Activated naive CD4-positive, alpha-beta T cell treated with anti-CD3 and anti-CD28 coated beads, Interleukin-2, amount 50 U/mL, for 72 hours (primary cell): ENCODE measurements at regions not wholly inside any gene's neighbourhood (a gene's known extent, or its start where the extent isn't known, plus 50 kb on each side); places are given as distances from the start of the nearest gene placed in this dataset.

ENCODE experiments used
- ATAC-seq, 2 donors: fragments of 150-1000 bp; cut with Tn5 transposase; 2 replicates each; pipeline ENCODE4 v1.10.0; 2021; ENCODE audit warnings: mild to moderate bottlenecking in 2 of 2, moderate library complexity in 2 of 2
- DNase-seq, 2 donors: peaks; one replicate each; pipeline ENCODE4 v3.0.0; 2021 to 2022; ENCODE audit warnings: low spot score in 2 of 2
- H3K27ac Mint-ChIP-seq, 2 donors: one replicate each; pipeline ENCODE4 v1.8.0; 2022; ENCODE audit warnings: mild to moderate bottlenecking in 2 of 2, mixed read lengths in 2 of 2
- H3K36me3 Mint-ChIP-seq, 2 donors: one replicate each; pipeline ENCODE4 v1.8.0; 2022; ENCODE audit warnings: mixed read lengths in 2 of 2
- H3K9me3 Mint-ChIP-seq, 2 donors: one replicate each; pipeline ENCODE4 v1.8.0; 2022; ENCODE audit warnings: mixed read lengths in 2 of 2

DNA sequence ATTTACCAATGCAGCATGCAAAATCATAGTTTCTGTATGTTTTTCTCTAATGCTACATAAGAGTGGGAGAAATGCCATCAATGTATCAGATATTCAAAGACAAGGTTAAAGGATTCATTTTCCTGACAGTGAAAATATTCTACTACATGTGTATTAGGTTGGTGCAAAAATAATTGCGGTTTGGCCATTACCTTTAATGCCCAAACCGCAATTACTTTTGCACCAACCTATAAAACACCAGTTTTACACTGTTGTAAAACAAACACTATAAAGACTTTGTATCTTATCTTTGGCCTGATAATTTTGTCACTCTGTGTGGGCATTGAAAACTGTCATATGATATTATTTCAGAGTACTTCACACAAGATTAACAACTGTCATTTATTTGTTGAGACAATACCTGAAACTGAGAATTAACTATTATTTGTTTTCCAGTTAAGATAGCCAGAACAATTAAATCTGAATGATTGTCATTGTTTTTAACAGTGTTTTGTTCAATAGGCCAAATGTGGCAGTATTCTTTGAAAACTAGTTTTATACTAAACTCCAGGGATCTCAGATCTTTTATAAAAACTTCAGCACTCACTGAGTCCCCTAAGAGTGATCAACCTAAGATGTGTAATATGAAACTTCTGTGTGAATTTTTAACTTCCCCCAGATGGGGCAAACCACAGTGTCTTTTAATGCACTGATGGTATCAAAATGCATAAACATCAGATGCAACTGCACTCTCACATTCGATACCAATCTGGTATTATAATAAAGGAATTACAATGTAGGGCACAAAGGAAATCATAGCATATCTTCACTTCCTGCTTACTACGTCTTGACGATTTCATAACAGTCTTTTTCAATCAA lies 53.8 kb upstream of the FBN2 start:
- Mint-ChIP-seq H3K36me3 (no peaks in the 10 kb centered on the region), H3K9me3 (peaks cover 0 to 10% of the 10 kb centered on the region in 2 donors), H3K27ac (no peak overlapping the region)
- ATAC-seq (no peak), DNase-seq (no peak)

DNA sequence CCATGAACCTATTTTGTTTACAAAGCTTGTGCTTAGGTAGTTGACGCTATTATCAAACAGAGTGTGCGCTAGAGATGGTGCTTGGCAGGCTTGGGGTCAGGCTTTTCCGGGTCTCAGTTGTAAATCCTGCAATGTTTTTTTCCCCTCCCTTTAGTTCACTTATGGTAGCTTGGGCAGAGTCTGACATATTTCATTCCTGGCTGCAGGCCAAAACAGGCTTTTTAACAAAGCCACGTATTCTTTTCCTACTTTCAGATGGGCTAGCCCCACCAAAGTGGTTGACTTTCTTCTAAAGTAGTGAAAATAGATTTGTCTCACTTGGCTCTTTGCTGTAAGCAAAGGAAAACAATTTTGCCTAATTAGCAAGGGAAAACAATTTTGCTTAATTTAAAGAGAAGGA lies 58.0 kb upstream of the FBN2 start:
- no peaks in the 10 kb centered on the region for H3K36me3 Mint-ChIP-seq
- H3K9me3 Mint-ChIP-seq, result peaks cover 0 to 10% of the 10 kb centered on the region in 2 donors
- no peak for ATAC-seq
- DNase-seq, result no peak
- H3K27ac Mint-ChIP-seq, result no peak overlapping the region

DNA sequence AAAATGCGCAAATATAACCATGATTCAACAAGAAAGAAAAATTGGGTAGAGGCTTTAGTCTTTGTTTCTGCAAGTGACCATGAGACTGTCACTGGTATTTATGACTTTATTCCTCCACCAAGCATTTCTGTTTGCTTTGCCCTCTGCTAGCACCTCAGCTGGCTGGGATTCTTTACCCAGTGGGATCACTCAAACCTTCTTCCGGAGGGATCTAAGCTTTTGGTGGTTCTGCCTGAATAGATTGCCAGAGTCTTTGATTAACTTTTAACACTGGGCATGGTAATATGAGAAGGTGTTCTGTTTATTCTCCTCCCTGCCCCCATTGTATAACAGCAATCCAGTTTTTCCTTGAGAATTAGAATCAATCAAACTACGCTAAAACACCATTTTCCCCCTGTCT lies 59.1 kb upstream of the FBN2 start:
- Mint-ChIP-seq H3K36me3 (no peaks in the 10 kb centered on the region), H3K27ac (no peak overlapping the region), H3K9me3 (peaks cover 9 to 10% of the 10 kb centered on the region in 2 donors)
- no peak for DNase-seq
- ATAC-seq, result no peak

DNA sequence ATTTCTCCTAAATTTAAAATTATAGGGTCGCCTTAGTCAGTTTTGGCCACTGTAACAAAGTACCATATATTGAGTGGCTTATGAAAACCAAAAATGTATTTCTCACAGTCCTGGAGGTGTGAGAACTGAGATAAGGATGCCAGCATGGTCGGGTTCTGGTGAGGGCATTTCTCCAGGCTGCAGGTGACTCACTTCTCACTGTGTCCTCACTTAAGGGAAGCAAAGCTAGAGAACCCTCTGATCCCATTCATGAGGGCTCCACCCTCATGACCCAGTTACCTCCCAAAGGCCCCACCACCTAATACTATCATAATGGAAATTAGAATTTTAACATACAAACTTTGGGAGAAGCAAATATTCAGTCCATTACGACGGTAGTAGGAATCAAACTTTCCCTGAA lies 75.1 kb upstream of the FBN2 start:
- peaks cover 2% of the 10 kb centered on the region in 2 donors for H3K9me3 Mint-ChIP-seq
- peaks cover 0 to 10% of the 10 kb centered on the region in 2 donors for H3K36me3 Mint-ChIP-seq
- ATAC-seq (no peak), DNase-seq (no peak)
- H3K27ac Mint-ChIP-seq, result no peak overlapping the region

DNA sequence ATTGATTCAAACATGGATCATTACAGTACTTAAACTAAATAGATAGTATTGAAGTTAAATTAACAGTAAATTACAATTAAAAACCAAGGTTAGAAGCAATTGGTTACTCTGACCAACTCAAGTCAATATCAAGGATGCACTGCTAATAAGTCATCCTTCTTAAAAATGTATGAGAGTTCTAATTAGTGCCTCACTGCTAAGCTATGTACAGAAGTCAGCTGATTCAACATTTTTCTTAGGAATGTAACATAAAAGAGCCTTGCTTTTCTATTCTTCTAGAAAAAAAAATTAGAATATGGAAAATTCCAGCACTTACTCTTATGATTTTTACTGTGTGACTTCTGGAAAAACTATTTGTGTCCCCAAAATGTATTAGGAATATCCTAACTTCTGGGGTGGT lies 75.7 kb upstream of the FBN2 start:
- no peaks in the 10 kb centered on the region for H3K9me3 Mint-ChIP-seq
- DNase-seq (no peak), ATAC-seq (no peak)
- H3K27ac Mint-ChIP-seq, result no peak overlapping the region
- peaks cover 0 to 4% of the 10 kb centered on the region in 2 donors for H3K36me3 Mint-ChIP-seq

DNA sequence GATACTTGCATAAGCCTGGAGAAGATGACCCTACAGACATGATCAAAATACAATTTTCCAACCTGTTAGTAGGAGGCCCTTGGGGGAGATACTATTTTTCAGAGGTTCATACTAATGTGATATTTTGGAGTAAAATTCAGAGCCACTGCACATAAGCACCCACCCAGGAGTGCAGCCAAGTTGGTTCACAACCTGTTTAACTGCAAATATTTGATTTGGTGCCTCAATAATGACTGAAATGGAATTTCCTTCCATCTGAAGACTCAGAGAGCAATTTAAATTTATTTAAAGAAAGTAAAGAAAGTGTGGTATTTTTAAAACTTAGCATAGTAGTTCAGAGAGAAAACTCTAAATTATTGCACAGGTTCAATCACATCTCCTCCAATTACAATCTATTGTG lies 77.5 kb upstream of the FBN2 start:
- H3K9me3 Mint-ChIP-seq, result no peaks in the 10 kb centered on the region
- H3K36me3 Mint-ChIP-seq, result no peaks in the 10 kb centered on the region
- ATAC-seq, result no peak
- DNase-seq, result no peak
- no peak overlapping the region for H3K27ac Mint-ChIP-seq

DNA sequence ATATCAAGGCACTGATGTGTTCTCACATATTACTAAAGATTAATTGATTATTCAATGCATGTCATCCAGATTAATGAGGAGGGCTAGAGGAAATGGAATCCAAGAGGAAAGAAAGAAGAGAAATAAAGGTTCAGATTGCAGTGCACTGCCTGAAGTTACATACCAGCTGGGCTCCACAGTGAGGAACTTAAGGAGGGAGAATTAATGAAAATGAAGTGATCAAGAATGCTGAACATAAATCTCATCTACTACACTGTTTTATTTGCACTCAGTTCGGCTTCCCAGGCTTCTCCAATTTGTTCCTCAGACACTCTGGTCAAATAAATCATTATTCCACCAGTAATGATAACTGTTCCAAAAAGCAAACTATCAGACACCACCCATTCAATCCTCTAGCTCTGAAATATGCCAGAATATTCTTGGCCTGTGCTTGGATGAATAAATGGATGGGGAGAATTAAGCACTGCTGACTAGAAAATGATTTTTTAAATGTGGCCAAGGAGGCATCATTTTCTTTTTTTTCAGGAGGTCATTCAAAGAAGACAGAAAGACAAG lies 88.6 kb upstream of the FBN2 start:
- no peaks in the 10 kb centered on the region for H3K36me3 Mint-ChIP-seq
- H3K9me3 Mint-ChIP-seq, result peaks cover 0 to 7% of the 10 kb centered on the region in 2 donors
- no peak for DNase-seq
- H3K27ac Mint-ChIP-seq, result no peak overlapping the region
- ATAC-seq, result no peak

DNA sequence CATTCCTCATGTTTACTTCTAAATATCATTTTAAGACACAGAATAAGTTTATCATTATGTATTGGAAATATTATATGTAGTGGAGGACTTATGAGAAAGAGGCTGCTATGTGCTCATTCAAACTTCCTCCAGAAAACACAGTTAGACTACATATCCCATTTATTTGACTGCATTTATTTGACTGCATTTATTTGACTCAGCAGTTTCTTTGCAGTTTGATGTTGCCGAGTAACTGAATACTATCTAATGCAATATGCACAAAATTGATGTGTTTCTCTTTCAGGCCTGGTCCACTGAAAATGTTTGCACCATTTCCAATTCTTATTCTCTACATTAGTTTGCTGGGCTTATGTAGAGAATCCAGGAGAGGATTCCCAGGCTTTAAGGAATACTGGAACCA lies 89.9 kb upstream of the FBN2 start:
- DNase-seq, result no peak
- Mint-ChIP-seq H3K36me3 (no peaks in the 10 kb centered on the region), H3K9me3 (peaks cover 0 to 7% of the 10 kb centered on the region in 2 donors), H3K27ac (no peak overlapping the region)
- no peak for ATAC-seq

DNA sequence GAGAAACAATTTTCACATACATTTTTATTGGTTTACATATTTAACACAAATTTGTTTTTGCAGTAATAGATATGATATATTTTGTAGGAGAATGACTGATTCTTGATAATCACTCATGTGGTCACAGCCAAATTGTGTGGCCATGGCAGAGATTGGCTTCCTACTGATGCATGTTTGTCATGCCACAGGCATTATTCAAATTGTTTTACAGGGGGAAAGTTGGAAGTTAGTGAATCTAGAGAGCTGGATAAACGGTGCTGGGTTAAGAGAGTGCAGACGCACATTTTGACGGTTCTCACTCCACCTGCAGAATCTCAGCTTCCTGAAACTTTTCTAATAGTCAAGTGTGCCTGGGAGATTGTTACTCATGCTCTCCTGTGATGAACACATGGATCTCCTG lies 91.1 kb upstream of the FBN2 start:
- DNase-seq (no peak), ATAC-seq (no peak)
- Mint-ChIP-seq H3K9me3 (peaks cover 0 to 7% of the 10 kb centered on the region in 2 donors), H3K36me3 (no peaks in the 10 kb centered on the region), H3K27ac (no peak overlapping the region)

DNA sequence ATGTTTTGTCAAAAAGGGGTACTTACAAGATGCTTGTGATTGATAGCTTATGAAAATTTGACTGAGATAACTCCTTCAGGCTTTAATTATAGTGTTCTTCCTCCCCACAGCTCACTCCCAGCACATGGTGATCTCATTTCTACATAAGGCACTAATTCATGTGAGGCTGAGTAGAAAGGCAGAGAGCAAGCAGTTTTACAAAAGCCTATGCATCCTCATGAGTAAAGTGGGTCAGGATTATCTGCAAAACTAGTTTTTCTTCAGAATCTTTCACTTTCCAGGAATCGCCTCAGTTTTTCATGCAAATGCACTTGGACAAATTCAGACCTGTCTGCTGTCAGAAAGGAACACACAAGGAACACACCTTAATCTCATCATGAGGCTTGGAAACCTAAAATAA lies 92.1 kb upstream of the FBN2 start:
- peaks cover 0 to 7% of the 10 kb centered on the region in 2 donors for H3K9me3 Mint-ChIP-seq
- no peaks in the 10 kb centered on the region for H3K36me3 Mint-ChIP-seq
- no peak overlapping the region for H3K27ac Mint-ChIP-seq
- ATAC-seq (no peak), DNase-seq (no peak)

DNA sequence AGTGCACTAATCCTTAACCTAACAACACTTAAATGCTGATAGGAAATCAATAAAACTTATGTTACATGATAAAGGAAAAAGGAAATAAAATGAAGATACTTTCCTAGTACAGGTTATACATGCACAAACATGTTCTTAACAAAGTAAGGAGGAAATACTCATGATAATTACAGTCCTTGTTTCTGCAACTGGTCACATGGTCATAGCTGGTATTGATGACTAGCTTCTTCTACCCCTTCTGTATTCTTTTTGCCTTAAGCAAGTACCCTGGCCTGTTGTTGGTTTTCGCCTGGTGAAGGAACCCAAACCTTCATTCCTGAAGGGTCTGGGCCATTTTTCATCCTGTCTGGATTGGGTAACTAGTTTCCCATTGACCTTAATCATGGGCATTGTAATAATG lies 93.7 kb upstream of the FBN2 start:
- H3K9me3 Mint-ChIP-seq, result peaks cover 4 to 12% of the 10 kb centered on the region in 2 donors
- DNase-seq (no peak), ATAC-seq (no peak)
- no peak overlapping the region for H3K27ac Mint-ChIP-seq
- H3K36me3 Mint-ChIP-seq, result no peaks in the 10 kb centered on the region

DNA sequence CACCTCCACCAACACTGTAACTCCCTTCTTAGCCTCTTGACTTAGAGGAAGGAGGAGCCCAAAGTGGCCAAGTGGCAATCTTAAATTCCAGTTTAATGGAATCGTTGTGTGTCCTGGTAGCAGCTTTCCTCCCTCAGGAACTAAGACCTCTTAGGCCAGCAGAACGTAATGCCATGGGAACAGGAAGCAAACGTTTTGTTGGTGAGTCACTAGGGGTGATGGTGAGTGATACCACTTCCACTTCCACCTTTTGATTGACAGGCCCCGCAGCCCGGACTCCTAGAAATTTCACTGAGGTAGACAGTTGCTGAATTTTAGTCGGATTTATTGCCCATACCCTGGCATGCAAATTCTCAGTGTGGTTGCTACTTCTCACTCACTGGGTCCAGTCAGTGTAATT lies 94.2 kb upstream of the FBN2 start:
- ATAC-seq, result no peak
- peak overlapping the region in 1 of 2 donors; percentile 36 for H3K27ac Mint-ChIP-seq
- H3K9me3 Mint-ChIP-seq, result peaks cover 4 to 14% of the 10 kb centered on the region in 2 donors
- no peak for DNase-seq
- H3K36me3 Mint-ChIP-seq, result no peaks in the 10 kb centered on the region

DNA sequence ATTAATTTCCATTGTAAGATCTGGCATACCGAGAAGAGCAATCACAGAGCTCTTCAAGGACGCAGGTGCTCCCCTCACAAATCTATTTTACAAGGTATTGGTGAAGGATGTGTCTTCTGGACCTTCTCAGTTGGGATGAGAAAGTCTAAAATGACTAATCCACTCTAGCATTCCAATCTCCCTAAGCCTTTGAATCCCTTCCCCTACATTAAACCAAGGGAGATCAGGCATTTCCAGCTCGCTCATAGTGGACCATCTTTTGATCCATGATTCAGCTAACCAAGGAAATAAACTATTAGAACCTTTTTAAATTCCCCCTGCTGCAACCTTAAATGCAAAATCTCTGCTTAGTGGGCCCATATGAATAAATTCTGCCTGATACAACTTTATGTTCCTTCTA lies 95.9 kb upstream of the FBN2 start:
- no peak overlapping the region for H3K27ac Mint-ChIP-seq
- no peak for ATAC-seq
- DNase-seq, result no peak
- no peaks in the 10 kb centered on the region for H3K36me3 Mint-ChIP-seq
- H3K9me3 Mint-ChIP-seq, result peaks cover 4 to 15% of the 10 kb centered on the region in 2 donors

DNA sequence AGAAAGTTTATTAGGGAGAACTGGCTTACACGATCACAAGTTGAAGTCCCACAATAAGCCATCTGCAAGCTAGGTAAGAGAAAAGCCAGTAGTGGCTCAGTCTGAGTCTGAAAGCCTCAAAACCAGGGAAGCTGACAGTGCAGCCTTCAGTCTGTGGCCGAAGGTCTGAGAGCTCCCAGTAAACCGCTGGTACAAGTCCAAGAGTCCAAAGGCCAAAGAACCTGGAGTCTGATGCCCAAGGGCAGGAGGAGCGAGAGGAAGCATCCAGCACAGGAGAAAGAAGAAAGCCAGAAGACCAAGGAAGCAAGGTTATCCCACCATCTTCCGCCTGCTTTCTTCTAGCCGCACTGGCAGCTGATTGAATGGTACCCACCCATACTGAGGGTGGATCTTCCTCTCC lies 97.3 kb upstream of the FBN2 start:
- Mint-ChIP-seq H3K36me3 (no peaks in the 10 kb centered on the region), H3K27ac (no peak overlapping the region), H3K9me3 (peaks cover 4 to 8% of the 10 kb centered on the region in 2 donors)
- no peak for ATAC-seq
- DNase-seq, result no peak

DNA sequence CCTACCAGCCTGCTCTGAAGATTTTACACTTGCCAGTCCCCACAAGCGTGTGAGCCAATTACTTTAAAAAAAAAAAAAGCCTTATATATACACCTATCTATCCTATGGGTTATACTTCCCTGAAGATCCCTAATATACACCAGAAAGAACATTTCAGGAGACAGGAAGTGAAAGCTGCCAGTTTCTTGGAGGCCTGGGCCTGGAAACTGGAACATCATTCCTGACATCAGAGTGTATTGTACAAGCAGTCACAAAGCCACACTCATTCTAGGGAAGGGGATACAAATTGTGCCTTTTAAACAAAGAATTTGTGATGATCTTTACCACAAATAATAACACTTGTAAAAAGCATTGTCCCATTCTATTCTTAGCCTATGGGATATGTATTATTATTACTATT lies 98.3 kb upstream of the FBN2 start:
- DNase-seq, result no peak
- Mint-ChIP-seq H3K36me3 (no peaks in the 10 kb centered on the region), H3K9me3 (peaks cover 4 to 8% of the 10 kb centered on the region in 2 donors), H3K27ac (no peak overlapping the region)
- no peak for ATAC-seq

DNA sequence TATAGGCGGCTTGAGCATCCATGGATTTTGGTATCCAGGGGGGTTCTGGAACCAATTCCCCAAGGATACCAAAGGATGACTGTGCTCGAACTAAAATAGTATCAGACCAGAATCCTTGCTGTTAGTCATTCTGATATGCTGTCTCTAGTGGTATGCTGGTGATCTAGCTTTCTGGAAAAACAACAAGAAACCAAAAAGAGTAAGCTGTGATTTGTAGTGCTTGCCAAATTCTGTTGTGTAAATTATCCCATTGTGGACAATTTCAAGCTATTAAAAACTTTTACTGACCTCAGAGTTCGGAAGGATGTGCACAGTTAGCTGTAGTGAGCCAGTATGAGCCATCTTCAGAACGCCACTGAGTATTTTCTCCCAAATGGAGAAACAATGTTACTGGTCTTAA lies 99.0 kb upstream of the FBN2 start:
- no peak for ATAC-seq
- no peak overlapping the region for H3K27ac Mint-ChIP-seq
- no peaks in the 10 kb centered on the region for H3K36me3 Mint-ChIP-seq

DNA sequence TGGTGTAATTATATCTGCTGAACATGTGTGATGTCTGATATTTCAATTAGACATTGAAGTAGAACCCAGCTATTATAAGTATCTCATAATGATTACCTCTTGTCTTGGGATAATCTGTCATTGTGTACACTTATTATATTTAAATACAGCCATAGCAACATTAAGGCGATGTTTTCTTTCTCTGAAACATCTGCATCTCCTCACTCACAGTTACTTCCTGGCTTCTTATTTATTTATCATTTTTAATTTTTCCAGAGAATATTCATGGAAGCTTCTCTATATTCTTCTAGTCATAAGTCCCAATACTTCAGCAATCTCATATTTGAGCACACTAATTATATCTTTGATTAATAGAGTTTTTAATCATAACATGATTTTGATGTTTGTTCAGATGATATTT lies 103.8 kb upstream of the FBN2 start:
- ATAC-seq, result no peak
- H3K27ac Mint-ChIP-seq, result no peak overlapping the region
- H3K9me3 Mint-ChIP-seq, result peaks cover 0 to 7% of the 10 kb centered on the region in 2 donors
- DNase-seq, result no peak
- no peaks in the 10 kb centered on the region for H3K36me3 Mint-ChIP-seq

More for the DNA sequence above, 99.0 kb upstream of the FBN2 start:
- peaks cover 4 to 8% of the 10 kb centered on the region in 2 donors for H3K9me3 Mint-ChIP-seq
- no peak for DNase-seq

DNA sequence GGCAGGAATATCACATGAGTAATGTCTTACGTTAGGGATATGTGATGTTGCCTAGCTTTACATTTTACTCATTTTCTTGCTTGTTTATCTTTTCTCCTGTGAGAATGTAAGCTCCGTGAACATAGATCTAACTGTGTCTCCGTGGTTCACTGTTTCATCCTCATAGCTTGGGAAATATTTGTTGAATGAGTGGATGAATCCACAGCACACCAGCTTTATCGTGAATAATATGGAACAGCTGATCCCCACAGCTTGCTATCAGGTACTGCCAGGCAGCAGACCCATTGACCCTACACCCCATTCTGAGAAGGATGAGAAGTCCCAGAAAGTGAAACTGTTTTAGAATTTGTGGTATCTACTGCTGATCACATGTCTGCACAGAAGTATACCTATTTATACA lies 106.8 kb upstream of the FBN2 start:
- ATAC-seq, result no peak
- Mint-ChIP-seq H3K27ac (no peak overlapping the region), H3K9me3 (peaks cover 0 to 8% of the 10 kb centered on the region in 2 donors)

More for the DNA sequence above, 106.8 kb upstream of the FBN2 start:
- no peak for DNase-seq
- H3K36me3 Mint-ChIP-seq, result no peaks in the 10 kb centered on the region
